Choroid plexus epithelial cell (primary cell): ENCODE measurements at regions not wholly inside any gene's neighbourhood (a gene's known extent, or its start where the extent isn't known, plus 50 kb on each side); places are given as distances from the start of the nearest gene placed in this dataset.

Experiments
- DNase-seq: peaks from one replicate; pipeline ENCODE4 v3.0.0-alpha.2; 2010; ENCODE audit warnings: low read depth
- H3K4me3 ChIP-seq: 2 replicates; pipeline ENCODE4 v1.5.1; 2011; ENCODE audit warnings: low read depth, mild to moderate bottlenecking, control low read depth, low read length, moderate library complexity
- CTCF ChIP-seq: conservative IDR thresholded peaks from 2 replicates; pipeline ENCODE4 v1.5.1; 2011; ENCODE audit warnings: low read depth, mild to moderate bottlenecking, control low read depth, inconsistent platforms, low read length, moderate library complexity

GRCh38 chr4:186935901-186936300 lies 212.2 kb upstream of the FAT1 start:
- DNase-seq = no peak
- TF ChIP-seq CTCF = no peak
- no peak overlapping the region for H3K4me3 ChIP-seq

GRCh38 chr4:186936496-186937375 lies 213.1 kb upstream of the FAT1 start:
- peak; percentile 93 for DNase-seq
- H3K4me3 ChIP-seq = no peak overlapping the region
- TF ChIP-seq CTCF = peak; percentile 33

DNA sequence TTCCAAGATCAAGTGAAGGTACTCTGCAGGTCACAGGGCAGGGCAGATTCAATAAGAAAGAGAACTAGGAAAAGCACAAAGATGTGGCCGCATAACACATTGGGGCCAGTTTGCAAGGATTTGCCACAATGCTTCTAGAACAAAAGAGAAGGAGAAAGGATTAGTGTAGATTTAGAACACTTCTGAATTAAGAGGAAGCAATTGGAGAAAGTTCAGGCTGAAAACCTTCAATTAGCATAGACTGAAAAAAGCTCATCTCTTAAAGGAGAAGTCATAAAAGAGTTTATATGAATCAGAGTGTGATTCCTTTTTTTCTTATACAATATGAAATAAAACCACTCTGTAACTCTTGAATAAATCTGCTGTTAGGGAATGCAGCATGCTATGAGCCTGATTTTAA lies 215.6 kb upstream of the FAT1 start:
- no peak for TF ChIP-seq CTCF
- H3K4me3 ChIP-seq = no peak overlapping the region
- DNase-seq = no peak

GRCh38 chr4:186939766-186940165 lies 216.1 kb upstream of the FAT1 start:
- DNase-seq = no peak
- H3K4me3 ChIP-seq = no peak overlapping the region
- no peak for TF ChIP-seq CTCF

DNA sequence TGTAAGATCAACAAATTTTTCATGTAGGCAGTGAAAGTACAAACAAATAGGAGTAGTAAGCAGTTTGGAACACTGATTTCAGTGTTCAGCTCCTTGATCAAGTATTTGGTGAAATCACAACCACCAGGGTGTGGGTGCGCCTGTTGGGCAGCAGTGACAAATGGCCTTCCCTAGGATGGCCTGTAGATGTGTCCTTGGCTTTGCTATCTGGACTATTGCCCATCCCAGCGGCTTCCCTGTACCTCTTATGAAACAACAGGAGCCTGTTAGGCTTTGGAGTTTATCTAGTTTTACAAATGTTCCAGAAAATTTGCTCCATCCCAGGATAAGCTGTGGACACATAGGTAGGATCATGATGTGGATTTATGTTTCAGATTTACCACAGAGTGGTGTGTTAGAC lies 216.8 kb upstream of the FAT1 start:
- no peak for DNase-seq
- no peak for TF ChIP-seq CTCF
- no peak overlapping the region for H3K4me3 ChIP-seq

DNA sequence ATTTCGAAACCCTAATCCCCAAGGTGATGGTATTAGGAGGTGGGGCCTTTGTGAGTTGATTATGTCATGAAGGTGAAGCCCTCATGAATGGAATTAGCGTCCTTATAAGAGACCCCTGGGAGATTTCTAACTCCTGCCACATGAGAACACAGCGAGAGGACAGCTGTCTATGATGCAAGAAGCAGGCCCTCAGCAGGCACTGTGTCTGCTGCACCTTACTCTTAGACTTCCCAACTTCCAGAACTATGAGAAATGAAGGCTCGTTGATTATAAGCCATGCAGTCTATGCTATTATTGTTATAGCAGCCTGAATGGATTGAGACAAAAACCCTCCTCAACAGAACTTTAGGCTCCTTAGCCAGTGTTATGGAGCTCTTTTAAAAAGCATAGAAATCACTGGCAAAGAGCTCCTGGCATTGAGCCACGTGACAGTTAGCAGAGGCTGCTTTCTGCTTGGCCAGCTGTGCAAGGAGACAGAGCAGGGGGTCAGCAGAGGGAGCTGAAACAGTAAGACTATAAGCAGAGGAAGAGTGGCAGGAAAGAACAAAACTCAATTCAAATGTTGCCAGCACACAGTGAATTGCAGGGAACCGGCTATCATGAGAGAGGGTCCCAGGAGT lies 219.2 kb upstream of the FAT1 start:
- DNase-seq = peak; percentile 81
- peak; percentile 37 for TF ChIP-seq CTCF
- H3K4me3 ChIP-seq = no peak overlapping the region

- H3K4me3 ChIP-seq = no peak overlapping the region
- no peak for DNase-seq
- TF ChIP-seq CTCF = no peak
These were observed 219.8 kb upstream of the FAT1 start for GRCh38 chr4:186943411-186943810.
